Sigmoid colon (tissue), 4 donors: ENCODE measurements at regions not wholly inside any gene's neighbourhood (a gene's known extent, or its start where the extent isn't known, plus 50 kb on each side); places are given as distances from the start of the nearest gene placed in this dataset.

ENCODE experiments used
- CTCF ChIP-seq, 4 experiments: fragments of 450-650 bp in 3 of 4; fragments of 200-600 bp in 1 of 4; IDR thresholded peaks; one replicate each; pipeline ENCODE4 v1.5.1; 2016 to 2019; ENCODE audit warnings: antibody characterized with exemption in 4 of 4, mild to moderate bottlenecking in 3 of 4, moderate library complexity in 2 of 4
- POLR2AphosphoS5 ChIP-seq, 4 donors: sonication (generic); formaldehyde crosslinking; IDR thresholded peaks; one replicate each; pipeline ENCODE4 v1.6.1; 2017; ENCODE audit warnings: antibody characterized with exemption in 4 of 4

- TF ChIP-seq POLR2AphosphoS5 (IDR thresholded peaks at IDR 0.05) (no peak), CTCF (IDR thresholded peaks at IDR 0.05) (no peak)
These were observed 169.0 kb downstream of the NRIP1 start for GRCh38 chr21:14895792-14896191.
